SHP77 treated with DMSO at 0.1 percent for 48 hours (cell line): ENCODE measurements at regions not wholly inside any gene's neighbourhood (a gene's known extent, or its start where the extent isn't known, plus 50 kb on each side); places are given as distances from the start of the nearest gene placed in this dataset.
"Not testable (repeated sequence)": the region's sequence is repeated elsewhere in the genome, so short reads cannot be mapped to it uniquely, and the experiment has no call there.

ENCODE experiments used
- DNase-seq: peaks from one replicate; lab custom pipeline; 2025; lab: John Stamatoyannopoulos, UW

DNA sequence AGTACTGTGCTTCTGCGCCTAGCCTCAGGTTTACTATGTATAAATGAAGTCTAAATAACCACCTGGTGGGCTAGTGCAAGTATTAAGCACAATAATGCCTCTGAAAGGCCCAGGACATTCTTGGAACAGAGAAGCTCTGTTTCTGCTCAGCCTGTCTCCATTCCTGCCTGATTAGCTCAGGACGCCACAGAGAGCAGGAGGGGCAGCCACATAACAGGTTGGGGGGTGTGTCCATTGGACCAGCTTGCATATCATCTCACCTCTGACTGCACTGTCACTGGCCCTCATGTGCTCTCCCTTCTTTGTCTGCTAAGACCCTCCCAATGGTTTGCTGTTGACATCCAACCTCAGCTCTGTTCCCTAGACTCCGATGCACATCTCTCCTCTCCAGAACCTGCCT is 52.8 kb upstream of the IKZF1 start:
- no peak for DNase-seq

DNA sequence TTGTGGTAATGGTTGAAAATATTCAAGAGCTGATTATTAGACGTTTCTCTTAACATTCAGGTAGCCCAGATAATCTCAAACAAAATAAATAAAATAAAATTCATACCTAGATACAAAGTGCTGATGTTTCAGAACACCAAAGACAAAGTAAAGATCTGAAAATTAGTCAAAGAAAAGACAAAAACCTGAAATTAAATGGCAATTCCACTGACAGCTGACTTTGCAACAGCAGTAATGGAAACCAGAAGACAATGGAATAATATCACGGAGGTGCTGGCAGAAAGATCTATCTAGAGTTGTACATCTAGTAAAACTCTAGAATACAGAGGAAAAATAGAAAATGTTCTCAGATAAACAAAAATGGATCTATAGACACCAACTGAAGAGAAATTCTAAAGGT is 58.0 kb upstream of the IKZF1 start:
- no peak for DNase-seq

DNA sequence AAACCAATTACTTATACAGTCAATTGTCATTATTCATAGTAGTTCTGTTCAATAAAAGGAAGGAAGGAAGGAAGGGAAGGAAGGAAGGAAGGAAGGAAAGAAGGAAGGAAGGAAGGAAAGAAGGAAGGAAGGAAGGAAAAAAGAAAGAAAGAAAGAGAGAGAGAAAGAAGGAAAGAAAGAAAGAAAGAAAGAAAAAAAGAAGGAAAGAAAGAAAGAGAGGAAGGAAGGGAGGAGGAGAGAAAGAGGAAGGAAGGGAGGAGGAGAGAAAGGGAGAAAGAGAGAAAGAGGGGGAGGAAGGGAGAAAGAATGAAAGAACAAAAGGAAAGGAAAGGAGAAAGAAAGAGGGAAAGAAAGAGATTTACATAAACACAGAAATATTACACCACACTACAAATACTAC is 62.4 kb upstream of the IKZF1 start:
- DNase-seq = not testable (repeated sequence)

DNA sequence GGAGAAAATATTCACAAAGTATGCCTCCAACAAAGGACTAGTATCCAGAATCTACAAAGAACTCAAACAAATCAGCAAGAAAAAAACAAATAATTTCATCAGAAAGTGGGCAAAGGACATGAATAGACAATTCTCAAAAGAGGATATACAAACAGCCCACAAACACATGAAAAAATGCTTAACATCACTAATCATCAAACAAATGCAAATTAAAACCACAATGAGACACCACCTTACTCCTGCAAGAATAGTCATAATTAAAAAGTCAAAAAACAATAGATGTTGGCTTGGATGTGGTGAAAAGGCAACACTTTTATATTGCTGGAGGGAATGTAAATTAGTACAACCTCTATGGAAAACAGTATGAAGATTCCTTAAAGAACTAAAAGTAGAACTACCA is 63.8 kb upstream of the IKZF1 start:
- not testable (repeated sequence) for DNase-seq

DNA sequence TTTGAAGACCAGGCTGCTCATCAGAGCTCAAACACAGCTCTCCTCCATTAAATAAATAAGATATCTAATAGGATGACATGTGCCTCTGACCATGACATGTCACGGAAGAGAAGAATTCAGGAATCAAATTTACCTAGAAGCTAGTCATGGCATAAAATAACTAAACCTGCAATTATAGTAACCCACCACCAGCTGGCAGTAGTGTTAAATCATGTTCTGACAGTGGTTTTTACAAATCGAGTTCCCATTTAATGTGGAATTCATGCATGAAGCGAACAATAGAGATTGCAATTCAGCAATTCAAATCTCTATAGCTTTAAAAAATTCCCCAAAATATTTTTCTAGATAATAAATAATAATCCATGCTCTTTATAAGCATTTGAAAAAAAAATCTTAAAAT is 74.6 kb upstream of the IKZF1 start:
- DNase-seq = no peak

DNA sequence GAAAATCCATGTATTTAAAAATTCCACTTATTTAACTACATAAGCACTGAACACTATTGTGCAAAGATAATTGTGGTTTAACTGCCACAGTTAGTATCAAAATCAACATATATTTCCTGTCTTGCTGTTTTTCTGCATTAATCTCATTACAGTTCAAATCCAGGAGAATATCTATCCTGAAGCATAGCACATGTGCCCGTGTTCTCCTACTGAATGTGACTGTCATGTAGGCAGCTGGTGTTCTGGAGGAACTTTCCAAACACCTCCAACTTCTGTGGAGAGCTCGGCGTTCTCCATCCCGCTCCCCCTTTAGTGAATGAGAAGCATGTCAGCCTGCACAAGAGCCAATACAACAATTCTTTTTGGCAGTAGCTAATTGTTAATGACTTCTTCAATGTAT is 76.4 kb upstream of the IKZF1 start:
- no peak for DNase-seq

DNA sequence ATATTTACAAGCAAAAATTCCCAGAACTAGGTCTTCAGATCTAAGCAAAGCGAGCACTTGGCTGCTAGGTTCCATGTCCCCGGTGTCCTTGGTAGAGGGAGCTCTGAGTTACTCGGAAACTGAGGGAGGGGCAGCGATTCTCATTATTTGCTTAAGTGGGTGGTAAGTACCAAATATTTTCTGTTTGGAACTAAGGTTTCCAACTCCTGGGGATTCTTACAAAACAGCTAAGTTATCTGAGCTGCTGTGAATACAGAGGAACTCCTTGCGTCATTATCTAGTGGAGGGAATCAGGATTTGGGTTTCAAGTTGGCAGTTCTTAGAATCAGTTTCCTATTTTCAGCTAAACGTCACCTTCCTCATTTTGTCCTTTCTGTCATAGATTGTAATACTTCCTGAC is 76.8 kb upstream of the IKZF1 start:
- no peak for DNase-seq

DNA sequence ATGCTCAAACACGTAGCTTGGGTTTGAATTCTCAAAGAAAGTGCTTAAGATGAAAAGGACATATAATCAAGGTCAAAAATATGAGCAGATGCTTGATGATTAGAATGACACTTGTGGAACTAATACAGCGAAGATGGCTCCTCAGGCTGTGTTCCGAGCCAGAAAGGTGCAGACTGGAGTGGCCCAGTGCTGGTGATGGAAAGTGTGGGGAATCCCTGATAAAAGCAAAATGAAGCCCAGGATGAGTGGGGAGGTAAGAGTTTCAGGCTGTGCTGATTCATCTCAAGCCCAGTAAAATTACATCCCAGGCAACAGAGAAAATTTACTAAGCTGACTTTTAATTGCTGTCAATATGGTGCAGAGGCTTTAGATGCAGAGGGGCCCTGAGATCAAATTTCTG is 77.8 kb upstream of the IKZF1 start:
- DNase-seq = no peak

DNA sequence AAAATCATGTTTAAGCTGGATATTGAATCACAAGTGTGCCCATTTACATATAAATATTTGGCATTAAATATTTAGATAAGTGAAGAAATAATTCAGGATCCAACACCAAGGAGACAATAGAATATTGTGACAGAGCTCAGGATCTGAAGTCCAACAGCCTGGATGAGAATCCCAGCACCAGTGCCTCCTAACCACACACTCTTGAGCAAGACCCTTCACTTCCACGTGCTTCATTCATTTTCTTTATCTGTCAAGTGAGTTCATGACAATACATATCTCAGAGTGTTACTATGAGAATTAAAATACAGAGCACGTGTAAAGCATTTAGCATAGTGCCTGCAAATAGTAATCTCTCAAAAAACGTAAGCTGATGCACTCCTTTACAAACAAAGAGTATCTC is 78.4 kb upstream of the IKZF1 start:
- no peak for DNase-seq

DNA sequence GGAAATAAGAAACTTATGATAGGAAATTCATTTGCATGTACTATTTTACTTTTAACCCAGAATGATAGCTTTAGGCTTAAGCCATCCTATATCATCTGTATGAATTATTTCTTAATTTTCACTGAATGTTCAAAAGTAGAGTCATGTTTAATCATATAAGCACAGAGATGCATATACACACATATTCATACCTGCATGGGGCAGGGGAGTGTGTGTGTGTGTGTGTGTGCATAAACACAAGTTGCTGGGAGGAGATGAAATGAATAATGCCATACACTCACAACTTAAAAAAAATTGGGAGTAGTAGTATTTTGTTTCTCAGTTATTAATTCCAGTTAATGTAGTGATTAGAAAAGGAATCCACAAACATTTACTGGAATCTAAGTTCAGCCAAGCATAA is 83.1 kb upstream of the IKZF1 start:
- DNase-seq = no peak

DNA sequence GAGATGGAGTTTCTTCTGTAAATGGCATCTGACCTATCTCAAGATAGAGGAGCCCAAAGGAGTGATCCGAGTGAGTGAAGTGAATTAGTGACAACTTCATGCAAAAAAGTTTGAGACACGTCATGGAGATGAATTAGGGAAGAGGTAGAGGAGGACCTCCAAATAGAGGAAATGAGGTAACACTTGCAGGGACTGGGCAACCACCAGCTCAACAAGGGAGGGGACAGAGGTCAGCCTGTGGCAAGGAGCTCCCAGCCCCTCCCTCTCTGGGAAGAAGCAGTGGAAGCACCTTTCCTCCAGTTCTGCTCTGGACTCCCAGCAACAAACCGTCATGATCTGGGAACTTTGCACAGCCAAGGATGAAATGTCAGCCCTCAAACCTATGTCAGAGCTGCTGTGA is 83.5 kb upstream of the IKZF1 start:
- no peak for DNase-seq

DNA sequence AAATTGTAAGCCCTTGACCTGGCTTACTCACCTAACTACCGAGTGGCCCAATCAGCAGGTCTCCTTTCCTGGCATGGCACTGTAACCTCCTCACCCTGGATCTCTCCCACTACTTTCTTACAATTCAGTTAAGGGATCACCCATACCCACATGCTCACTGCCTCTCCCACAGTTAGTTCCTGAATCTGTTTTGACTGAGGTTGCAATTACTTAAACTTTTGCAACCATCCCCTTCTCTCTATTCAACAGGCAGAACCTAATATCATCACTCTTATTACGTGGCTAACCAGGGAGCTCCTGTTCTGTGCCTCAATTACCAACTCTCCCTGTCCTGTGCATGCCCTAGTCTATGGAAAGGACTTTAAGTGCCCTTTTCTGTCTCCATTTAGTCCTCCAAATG is 84.2 kb upstream of the IKZF1 start:
- DNase-seq = no peak

DNA sequence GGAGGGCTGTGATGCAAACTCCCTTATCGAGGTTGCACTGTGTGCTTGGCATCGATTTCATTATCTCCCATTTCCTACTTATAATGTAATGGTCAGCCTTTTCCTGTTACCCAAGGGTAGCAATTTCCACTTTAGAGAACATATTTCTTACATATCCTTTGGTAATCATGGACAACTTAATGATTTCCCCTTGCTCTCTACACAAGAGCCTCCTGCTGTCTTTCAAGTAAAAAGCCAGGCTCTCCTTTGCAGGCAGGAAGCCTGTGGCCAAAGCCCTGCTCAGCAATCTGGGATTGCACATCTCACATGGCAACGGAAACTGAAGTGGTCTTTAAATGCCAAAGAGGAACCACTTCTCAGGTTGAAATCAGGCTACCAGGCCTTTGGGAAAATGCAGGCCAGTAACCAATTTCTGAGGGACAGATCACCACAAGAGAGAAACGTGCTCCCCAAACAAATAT is 86.7 kb upstream of the IKZF1 start:
- no peak for DNase-seq

DNA sequence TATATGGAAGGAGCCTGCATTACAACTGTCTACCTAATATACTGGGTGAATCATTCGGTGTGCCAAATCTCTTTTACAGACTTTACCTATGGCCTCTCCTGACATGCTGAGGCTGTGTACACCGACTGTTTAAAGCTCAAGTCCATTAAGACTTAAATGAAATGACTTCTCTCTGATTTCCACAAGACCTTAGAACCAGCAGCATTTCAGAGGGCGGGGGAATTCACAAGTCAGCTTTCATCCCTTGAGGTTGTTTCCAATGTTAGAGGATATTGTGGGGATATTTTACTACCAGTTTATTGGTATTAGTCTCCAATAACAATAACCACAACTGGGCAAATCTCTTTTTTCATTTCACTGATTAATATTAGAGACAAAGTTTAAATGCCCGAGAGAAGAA is 87.1 kb upstream of the IKZF1 start:
- no peak for DNase-seq

DNA sequence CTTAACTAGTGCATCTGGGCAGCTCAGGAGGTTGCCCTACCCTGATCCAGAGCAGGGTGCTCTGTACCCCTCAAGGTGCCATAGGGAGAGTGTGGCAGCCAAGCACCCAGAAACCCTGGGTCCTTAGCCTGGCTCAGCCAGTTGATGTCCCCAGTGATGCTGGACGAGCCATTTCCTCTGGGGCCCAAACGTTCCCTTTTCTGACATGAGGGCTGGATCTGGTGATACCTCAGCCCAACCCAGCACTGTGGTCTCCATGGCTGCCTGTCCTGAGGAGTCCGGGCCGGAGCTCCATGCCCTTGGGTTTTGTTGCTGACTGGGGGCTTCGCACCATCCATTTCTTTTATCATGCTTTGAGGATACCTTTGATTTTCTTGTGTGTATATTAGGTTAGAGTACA is 87.9 kb upstream of the IKZF1 start:
- no peak for DNase-seq

DNA sequence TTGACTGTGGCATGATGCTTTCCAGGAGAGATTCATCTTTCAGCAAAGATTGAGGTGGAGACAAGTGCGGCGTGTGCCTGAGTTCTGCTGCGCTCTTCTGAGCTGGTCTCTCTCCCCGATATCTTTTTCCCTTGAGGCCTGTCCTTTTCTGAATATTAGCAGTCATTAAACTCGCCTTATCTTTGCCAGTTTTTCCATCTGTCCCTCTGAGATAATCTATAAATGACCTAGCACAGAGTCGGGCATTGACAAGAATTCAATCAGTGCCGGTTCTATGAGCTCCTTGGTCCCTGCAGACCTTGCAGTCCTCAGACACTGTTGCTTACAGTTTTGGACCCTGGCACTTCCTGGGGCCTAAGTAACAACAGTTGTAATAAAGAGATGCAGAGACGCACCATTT is 89.7 kb upstream of the IKZF1 start:
- no peak for DNase-seq

DNA sequence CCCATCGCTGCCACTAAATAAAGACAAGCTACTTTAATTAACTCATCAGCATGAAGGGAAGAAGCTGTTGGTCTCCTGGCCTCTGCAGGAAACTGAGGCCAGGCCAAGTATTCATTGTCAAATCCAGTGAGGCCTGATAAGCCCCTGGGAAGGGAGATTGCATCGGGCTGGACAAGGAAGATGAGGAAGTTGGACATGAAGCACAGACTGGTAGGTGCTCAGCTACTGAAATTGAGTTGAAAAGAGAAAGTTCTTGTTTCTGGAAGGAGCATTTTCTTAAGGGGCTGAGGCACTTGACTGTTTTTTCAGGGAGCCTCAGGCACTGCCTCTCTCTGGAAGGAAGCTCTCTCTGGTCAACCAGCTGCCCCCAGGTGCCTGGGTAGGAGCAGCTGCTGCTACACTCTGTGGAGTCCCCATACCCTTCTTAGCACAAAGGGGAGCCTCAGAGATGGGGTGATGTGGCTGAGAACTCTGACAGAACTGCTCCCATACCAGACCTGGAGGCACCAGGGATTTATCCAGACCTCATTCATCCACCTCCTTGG is 90.3 kb upstream of the IKZF1 start:
- no peak for DNase-seq

DNA sequence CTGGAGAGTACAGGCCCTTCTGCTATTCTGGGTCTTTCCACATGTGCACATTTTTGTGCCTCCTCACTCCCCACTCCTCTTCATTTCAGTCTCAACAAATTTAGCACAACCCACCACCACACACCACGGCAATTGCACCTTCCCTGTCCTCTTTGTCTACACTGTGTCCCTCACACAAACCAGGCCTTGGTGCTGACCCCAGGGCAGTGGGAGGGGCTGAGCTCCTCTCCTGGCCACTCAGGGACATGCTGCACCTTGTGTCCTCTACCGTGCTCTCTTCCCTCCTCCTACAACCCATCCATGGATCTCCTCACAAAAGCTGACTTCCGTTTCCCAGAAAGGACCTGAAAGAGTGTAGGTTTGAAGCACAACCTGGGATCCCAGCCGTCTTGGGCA is 90.9 kb upstream of the IKZF1 start:
- no peak for DNase-seq

DNA sequence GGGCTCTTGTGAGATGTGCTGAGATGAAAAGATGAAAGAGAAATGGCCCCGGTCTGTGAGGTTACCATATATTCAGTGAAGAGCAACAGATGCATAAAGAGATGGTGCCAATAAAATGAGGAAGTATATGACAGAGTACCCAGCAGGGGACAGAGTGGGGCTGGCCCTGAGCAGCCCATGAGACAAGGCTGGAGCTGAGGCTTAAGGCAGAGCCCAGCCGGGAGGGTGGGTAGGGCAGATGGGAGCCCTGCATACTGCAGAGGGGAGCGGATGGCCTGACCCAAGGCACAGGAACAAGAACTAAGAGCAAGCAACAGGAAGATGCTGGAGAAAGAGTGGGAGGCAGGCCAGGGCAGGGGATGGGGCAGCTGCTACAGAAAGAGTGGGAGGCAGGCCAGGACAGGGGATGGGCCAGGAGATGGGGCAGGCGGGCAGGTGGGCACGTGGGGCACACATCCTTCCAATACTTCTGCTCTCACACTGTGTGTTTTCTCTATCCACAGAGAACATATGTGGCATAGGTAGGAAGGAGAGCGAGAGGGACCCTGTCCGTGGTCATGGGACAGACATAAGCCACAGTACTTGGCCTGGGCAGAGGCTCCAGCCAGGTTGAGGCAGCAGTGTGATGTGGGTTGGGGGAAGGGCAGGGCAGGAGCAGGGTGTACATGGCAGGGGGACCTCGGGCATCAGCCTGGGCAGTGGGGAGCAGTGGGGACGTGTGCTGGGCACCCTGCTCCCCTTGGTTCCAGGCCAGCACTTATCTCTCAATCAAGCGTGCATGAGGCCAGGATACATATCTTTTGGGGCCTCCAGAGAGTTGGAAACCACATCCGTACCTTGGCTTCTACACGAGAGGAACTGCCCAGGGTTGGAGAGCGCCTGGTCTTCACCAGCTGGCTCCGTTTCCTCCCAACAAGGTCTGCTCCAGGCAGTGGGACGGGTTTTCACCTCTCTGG is 91.6 kb upstream of the IKZF1 start:
- no peak for DNase-seq

DNA sequence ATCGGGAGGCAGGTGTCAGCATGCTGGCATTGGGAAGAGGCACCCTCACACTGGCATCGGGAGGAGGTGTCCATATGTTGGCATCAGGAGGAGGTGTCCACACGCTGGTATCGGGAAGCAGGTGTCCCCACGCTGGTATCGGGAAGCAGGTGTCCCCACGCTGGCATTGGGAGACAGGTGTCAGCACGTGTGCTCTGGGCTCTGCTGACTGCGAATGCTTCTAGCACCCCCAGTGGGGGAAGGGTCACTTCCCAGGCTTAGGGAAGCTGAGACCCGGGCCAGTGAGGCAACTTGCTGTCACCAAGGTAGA is 92.5 kb upstream of the IKZF1 start:
- DNase-seq = no peak

DNA sequence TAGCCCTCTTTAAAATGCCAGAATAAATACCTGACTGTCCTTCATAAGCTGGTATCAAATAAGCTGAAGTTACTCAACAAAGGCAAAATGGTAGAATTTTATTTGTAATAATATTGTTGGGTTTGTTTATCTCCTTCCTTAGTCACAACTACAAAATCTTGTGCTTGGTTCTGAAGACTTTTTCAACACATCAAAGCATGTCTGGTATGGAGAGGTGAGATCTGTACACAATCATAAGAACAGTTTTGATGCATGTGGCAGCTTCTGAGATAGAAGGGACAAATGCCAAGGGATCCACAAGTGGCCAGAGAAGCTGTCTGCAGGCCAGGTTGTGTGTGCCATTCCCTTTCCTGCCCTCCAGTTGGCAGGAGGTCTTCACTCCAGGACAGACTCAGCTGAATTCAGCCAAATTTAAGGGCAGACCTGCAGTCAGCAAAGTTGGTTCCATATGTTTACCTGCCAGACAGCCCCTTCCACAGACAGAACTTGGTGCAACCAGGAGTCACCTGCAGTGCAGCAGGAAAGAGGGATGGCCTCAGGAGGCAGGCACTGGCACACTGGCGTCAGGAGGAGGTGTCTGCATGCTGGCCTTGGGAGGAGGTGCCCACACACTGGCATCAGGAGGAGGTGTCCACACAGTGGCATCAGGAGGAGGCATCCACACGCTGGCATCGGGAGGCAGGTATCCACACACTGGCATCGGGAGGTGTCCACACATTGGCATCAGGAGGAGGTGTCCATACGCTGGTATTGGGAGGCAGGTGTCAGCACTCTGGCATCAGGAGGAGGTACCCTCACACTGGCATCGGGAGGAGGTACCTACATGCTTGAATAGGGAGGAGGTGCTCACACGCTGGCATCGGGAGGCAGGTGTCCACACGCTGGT is 93.1 kb upstream of the IKZF1 start:
- no peak for DNase-seq

DNA sequence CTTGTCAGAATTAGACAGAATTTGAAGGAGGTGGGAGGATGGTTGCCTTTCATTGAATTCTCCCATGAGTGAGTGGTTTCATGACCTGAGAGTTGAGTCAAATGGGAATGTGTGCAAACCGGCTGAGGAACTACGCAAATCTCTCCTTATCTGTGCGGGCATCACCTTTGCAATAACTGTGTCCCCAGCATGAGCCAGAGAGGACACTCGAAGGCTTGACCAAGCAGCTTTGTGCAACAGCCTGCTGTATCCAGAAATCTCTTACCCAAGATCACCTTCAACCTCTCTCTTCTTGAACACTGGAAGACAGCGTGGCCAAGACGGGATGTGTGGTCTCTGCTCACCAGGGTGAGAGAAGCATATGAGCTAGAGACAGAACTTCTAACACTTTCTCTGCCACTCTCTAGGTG is 93.8 kb upstream of the IKZF1 start:
- no peak for DNase-seq
